ENCODE measurements at regions not wholly inside any gene's neighbourhood (a gene's known extent, or its start where the extent isn't known, plus 50 kb on each side); places are given as distances from the start of the nearest gene placed in this dataset.

- FAIRE-seq (no peak), DNase-seq (ENCODE audit: insufficient read length, low spot score) (no peak)
These were observed 326.2 kb upstream of the SLIT2 start for GRCh38 chr4:19925516-19925915.

GRCh38 chr4:19924761-19925160 lies 326.9 kb upstream of the SLIT2 start:
- FAIRE-seq (no peak), DNase-seq (ENCODE audit: insufficient read length, low spot score) (no peak)

GRCh38 chr4:19915276-19915675 lies 336.4 kb upstream of the SLIT2 start:
- no peak for DNase-seq (ENCODE audit: insufficient read length, low spot score)
- FAIRE-seq: no peak

- DNase-seq (ENCODE audit: insufficient read length, low spot score) (no peak), FAIRE-seq (no peak)
These were observed 338.1 kb upstream of the SLIT2 start for GRCh38 chr4:19913650-19914049.

- no peak for FAIRE-seq
These were observed 340.7 kb upstream of the SLIT2 start for GRCh38 chr4:19910861-19911525.

GRCh38 chr4:19905024-19905423 lies 346.7 kb upstream of the SLIT2 start:
- DNase-seq (ENCODE audit: insufficient read length, low spot score) (no peak), FAIRE-seq (no peak)

More at GRCh38 chr4:19910861-19911525, 340.7 kb upstream of the SLIT2 start:
- DNase-seq (ENCODE audit: insufficient read length, low spot score): no peak

- DNase-seq (ENCODE audit: insufficient read length, low spot score): no peak
- no peak for FAIRE-seq
These were observed 363.1 kb upstream of the SLIT2 start for GRCh38 chr4:19888587-19888986.

- DNase-seq (ENCODE audit: insufficient read length, low spot score): no peak
- no peak for FAIRE-seq
These were observed 367.9 kb upstream of the SLIT2 start for GRCh38 chr4:19883841-19884240.

GRCh38 chr4:19880206-19880605 lies 371.5 kb upstream of the SLIT2 start:
- DNase-seq (ENCODE audit: insufficient read length, low spot score): no peak

GRCh38 chr4:19879330-19879729 lies 372.4 kb upstream of the SLIT2 start:
- FAIRE-seq: no peak
- no peak for DNase-seq (ENCODE audit: insufficient read length, low spot score)

More at GRCh38 chr4:19880206-19880605, 371.5 kb upstream of the SLIT2 start:
- no peak for FAIRE-seq

- DNase-seq (ENCODE audit: insufficient read length, low spot score): no peak
- no peak for FAIRE-seq
These were observed 393.7 kb upstream of the SLIT2 start for GRCh38 chr4:19857991-19858390.

GRCh38 chr4:19857380-19857779 lies 394.3 kb upstream of the SLIT2 start:
- FAIRE-seq: no peak
- no peak for DNase-seq (ENCODE audit: insufficient read length, low spot score)

- no peak for FAIRE-seq
- DNase-seq (ENCODE audit: insufficient read length, low spot score): no peak
These were observed 400.8 kb upstream of the SLIT2 start for GRCh38 chr4:19850909-19851308.

- DNase-seq (ENCODE audit: insufficient read length, low spot score): no peak
- no peak for FAIRE-seq
These were observed 407.3 kb upstream of the SLIT2 start for GRCh38 chr4:19844446-19844845.

GRCh38 chr4:19842471-19842870 lies 409.2 kb upstream of the SLIT2 start:
- FAIRE-seq (no peak), DNase-seq (ENCODE audit: insufficient read length, low spot score) (no peak)

GRCh38 chr4:19838858-19839257 lies 412.8 kb upstream of the SLIT2 start:
- no peak for FAIRE-seq
- no peak for DNase-seq (ENCODE audit: insufficient read length, low spot score)

GRCh38 chr4:19835429-19835828 lies 416.3 kb upstream of the SLIT2 start:
- DNase-seq (ENCODE audit: insufficient read length, low spot score) (no peak), FAIRE-seq (no peak)

GRCh38 chr4:19832411-19832810 lies 419.3 kb upstream of the SLIT2 start:
- FAIRE-seq: no peak
- DNase-seq (ENCODE audit: insufficient read length, low spot score): no peak

GRCh38 chr4:19831644-19832285 lies 419.9 kb upstream of the SLIT2 start:
- FAIRE-seq (no peak), DNase-seq (ENCODE audit: insufficient read length, low spot score) (no peak)

- DNase-seq (ENCODE audit: insufficient read length, low spot score) (no peak), FAIRE-seq (no peak)
These were observed 422.6 kb upstream of the SLIT2 start for GRCh38 chr4:19829101-19829500.

- no peak for FAIRE-seq
- no peak for DNase-seq (ENCODE audit: insufficient read length, low spot score)
These were observed 427.9 kb upstream of the SLIT2 start for GRCh38 chr4:19823781-19824180.

GRCh38 chr4:19819737-19820136 lies 432.0 kb upstream of the SLIT2 start:
- FAIRE-seq: no peak
- DNase-seq (ENCODE audit: insufficient read length, low spot score): no peak

GRCh38 chr4:19809989-19810388 lies 441.7 kb upstream of the SLIT2 start:
- no peak for FAIRE-seq
- DNase-seq (ENCODE audit: insufficient read length, low spot score): no peak
